Esophagus squamous epithelium (tissue), 4 donors: ENCODE measurements at regions not wholly inside any gene's neighbourhood (a gene's known extent, or its start where the extent isn't known, plus 50 kb on each side); places are given as distances from the start of the nearest gene placed in this dataset.

ENCODE experiments used
- POLR2A ChIP-seq, 4 donors: fragments of 450-650 bp; IDR thresholded peaks; one replicate each; pipeline ENCODE4 v1.6.1; 2017; ENCODE audit warnings: antibody characterized with exemption in 4 of 4, mild to moderate bottlenecking in 4 of 4, moderate library complexity in 3 of 4
- TF ChIP-seq, protein P1 (sequence below), 6 experiments: fragments of 450-650 bp in 4 of 6; fragments of 200-600 bp in 2 of 6; sonication (generic) in 2 of 6; IDR thresholded peaks; one replicate each; pipeline ENCODE4 v1.5.1; 2016 to 2019; ENCODE audit warnings: antibody characterized with exemption in 6 of 6, mild to moderate bottlenecking in 4 of 6, moderate library complexity in 4 of 6

DNA sequence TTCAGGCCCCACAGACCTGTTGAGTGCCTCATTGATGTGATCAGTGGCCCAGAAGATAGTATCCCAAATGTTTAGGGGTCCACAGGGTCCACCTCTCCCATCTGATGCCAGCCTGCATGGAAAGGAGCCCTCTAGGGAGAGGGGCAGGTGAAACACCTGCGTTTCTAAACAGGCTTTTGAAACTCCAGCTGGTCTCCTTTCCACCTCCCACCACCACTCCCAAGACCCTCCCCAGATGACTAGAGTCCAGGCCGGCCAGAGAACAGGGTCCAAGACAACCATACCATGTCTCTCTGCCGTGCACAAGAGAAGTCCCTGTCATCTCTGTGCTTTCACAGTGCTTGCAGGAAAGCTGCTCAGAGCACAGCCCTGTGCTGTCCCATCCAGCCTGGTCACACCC lies 105.0 kb upstream of the NANOS1 start:
- TF ChIP-seq POLR2A (IDR thresholded peaks at IDR 0.05) = no peak
- TF ChIP-seq, protein P1, sequence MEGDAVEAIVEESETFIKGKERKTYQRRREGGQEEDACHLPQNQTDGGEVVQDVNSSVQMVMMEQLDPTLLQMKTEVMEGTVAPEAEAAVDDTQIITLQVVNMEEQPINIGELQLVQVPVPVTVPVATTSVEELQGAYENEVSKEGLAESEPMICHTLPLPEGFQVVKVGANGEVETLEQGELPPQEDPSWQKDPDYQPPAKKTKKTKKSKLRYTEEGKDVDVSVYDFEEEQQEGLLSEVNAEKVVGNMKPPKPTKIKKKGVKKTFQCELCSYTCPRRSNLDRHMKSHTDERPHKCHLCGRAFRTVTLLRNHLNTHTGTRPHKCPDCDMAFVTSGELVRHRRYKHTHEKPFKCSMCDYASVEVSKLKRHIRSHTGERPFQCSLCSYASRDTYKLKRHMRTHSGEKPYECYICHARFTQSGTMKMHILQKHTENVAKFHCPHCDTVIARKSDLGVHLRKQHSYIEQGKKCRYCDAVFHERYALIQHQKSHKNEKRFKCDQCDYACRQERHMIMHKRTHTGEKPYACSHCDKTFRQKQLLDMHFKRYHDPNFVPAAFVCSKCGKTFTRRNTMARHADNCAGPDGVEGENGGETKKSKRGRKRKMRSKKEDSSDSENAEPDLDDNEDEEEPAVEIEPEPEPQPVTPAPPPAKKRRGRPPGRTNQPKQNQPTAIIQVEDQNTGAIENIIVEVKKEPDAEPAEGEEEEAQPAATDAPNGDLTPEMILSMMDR (IDR thresholded peaks at IDR 0.05) = no peak
